Kidney (tissue), 13 donors: ENCODE measurements at regions not wholly inside any gene's neighbourhood (a gene's known extent, or its start where the extent isn't known, plus 50 kb on each side); places are given as distances from the start of the nearest gene placed in this dataset.

Experiments
- DNase-seq, 5 donors: peaks; one replicate each; pipeline ENCODE4 v3.0.0-alpha.2; 2013 to 2020
- FAIRE-seq: peaks from 2 replicates; lab custom pipeline; 2012; peaks lifted over from hg19 to GRCh38; lab: Jason Lieb, UNC
- H3K27ac ChIP-seq, 2 donors: one replicate each; pipeline ENCODE4 v1.7.0; 2013; ENCODE audit warnings: low read depth in 2 of 2, low read length in 2 of 2, inconsistent platforms in 1 of 2
- H3K27me3 ChIP-seq: one replicate; pipeline ENCODE4 v1.7.1; 2013; ENCODE audit warnings: low read length, inconsistent platforms; ENCODE audit not compliant: control insufficient read depth, insufficient read depth
- H3K36me3 ChIP-seq, 3 donors: one replicate each; pipeline versions ENCODE4 v1.7.0 to v1.7.1; 2013; ENCODE audit warnings: low read length in 3 of 3, control low read depth in 1 of 3, inconsistent platforms in 1 of 3; ENCODE audit not compliant: insufficient read depth in 3 of 3, control insufficient read depth in 2 of 3
- H3K4me1 ChIP-seq, 3 donors: one replicate each; pipeline versions ENCODE4 v1.7.0 to v1.7.1; 2013; ENCODE audit warnings: low read length in 3 of 3, inconsistent platforms in 1 of 3, low read depth in 1 of 3; ENCODE audit not compliant: control insufficient read depth in 2 of 3, insufficient read depth in 2 of 3
- H3K4me3 ChIP-seq, 3 donors: one replicate each; pipeline versions ENCODE4 v1.7.0 to v1.8.1; 2013; ENCODE audit warnings: low read length in 3 of 3, control low read depth in 1 of 3, inconsistent platforms in 1 of 3
- H3K9ac ChIP-seq, 3 donors: one replicate each; pipeline versions ENCODE4 v1.7.0 to v1.7.1; 2013; ENCODE audit warnings: low read length in 3 of 3, control low read depth in 1 of 3, inconsistent platforms in 1 of 3
- H3K9me3 ChIP-seq, 3 donors: one replicate each; pipeline versions ENCODE4 v1.7.0 to v1.7.1; 2013; ENCODE audit warnings: low read length in 3 of 3, control low read depth in 1 of 3, inconsistent platforms in 1 of 3; ENCODE audit not compliant: control insufficient read depth in 2 of 3, insufficient read depth in 1 of 3
- CTCF ChIP-seq: IDR thresholded peaks from 3 replicates; pipeline ENCODE4 v1.5.1; 2012; ENCODE audit warnings: mild to moderate bottlenecking, moderate library complexity, borderline replicate concordance; ENCODE audit not compliant: insufficient read depth; ENCODE audit errors: extremely low read depth
- intact Hi-C: fragments of 100-400 bp; cut with DNase I; formaldehyde crosslinking; loops from one replicate; pipeline ENCODE4 v1.11.1; 2022
- donor health status: control.
- donor health status: control.
- donor health status: control.
- donor health status: control.
- donor health status: control.
- donor health status: DM: yes; HTN: yes; CAD: no.
- donor health status: Normal renal cell carcinoma (clear cell type).

- no peaks in the 10 kb centered on the region for H3K27me3 ChIP-seq
- no peaks in the 10 kb centered on the region for H3K9me3 ChIP-seq
- intact Hi-C loops, result no loop called here
- no peak overlapping the region for H3K4me3 ChIP-seq
- H3K27ac ChIP-seq, result no peak overlapping the region
- DNase-seq (peak in 3 of 5 donors; percentile 62 to 86 (median 74)), FAIRE-seq (no peak)
- no peaks in the 10 kb centered on the region for H3K4me1 ChIP-seq
- no peak overlapping the region for H3K9ac ChIP-seq
- no peaks in the 10 kb centered on the region for H3K36me3 ChIP-seq
- TF ChIP-seq CTCF, result no peak
These were observed 307.1 kb downstream of the OSR1 start for GRCh38 chr2:19051203-19051831.

- no peaks in the 10 kb centered on the region for H3K27me3 ChIP-seq
- intact Hi-C loops, result no loop called here
- no peaks in the 10 kb centered on the region for H3K4me1 ChIP-seq
- no peak for FAIRE-seq
- no peaks in the 10 kb centered on the region for H3K36me3 ChIP-seq
- no peak overlapping the region for H3K9ac ChIP-seq
- no peak overlapping the region for H3K27ac ChIP-seq
- H3K9me3 ChIP-seq, result no peaks in the 10 kb centered on the region
- peak in 2 of 5 donors; percentile 21 to 45 for DNase-seq
- TF ChIP-seq CTCF, result no peak
- no peak overlapping the region for H3K4me3 ChIP-seq
These were observed 308.1 kb downstream of the OSR1 start for GRCh38 chr2:19050354-19050753.

GRCh38 chr2:19048593-19049266, 309.7 kb downstream of the OSR1 start:
- H3K9ac ChIP-seq, result no peak overlapping the region
- no peak for TF ChIP-seq CTCF
- H3K4me3 ChIP-seq, result no peak overlapping the region
- no peak overlapping the region for H3K27ac ChIP-seq
- H3K4me1 ChIP-seq, result no peaks in the 10 kb centered on the region
- FAIRE-seq (no peak), DNase-seq (peak in 3 of 5 donors; percentile 33 to 73 (median 33))
- no peaks in the 10 kb centered on the region for H3K27me3 ChIP-seq
- H3K9me3 ChIP-seq, result no peaks in the 10 kb centered on the region
- H3K36me3 ChIP-seq, result no peaks in the 10 kb centered on the region
- intact Hi-C loops, result no loop called here
